M059J (cell line): ENCODE measurements at regions not wholly inside any gene's neighbourhood (a gene's known extent, or its start where the extent isn't known, plus 50 kb on each side); places are given as distances from the start of the nearest gene placed in this dataset.
A peak's percentile ranks its signal among the peaks of the same experiment; 100 is the strongest.
"Not testable (repeated sequence)": the region's sequence is repeated elsewhere in the genome, so short reads cannot be mapped to it uniquely, and the experiment has no call there.

Experiments
- DNase-seq: peaks from one replicate; pipeline ENCODE4 v3.0.0-alpha.2; 2012; ENCODE audit warnings: low read depth

- no peak for DNase-seq
These were observed 91.9 kb upstream of the TSPAN2 start for GRCh38 chr1:115181231-115181630.

DNA sequence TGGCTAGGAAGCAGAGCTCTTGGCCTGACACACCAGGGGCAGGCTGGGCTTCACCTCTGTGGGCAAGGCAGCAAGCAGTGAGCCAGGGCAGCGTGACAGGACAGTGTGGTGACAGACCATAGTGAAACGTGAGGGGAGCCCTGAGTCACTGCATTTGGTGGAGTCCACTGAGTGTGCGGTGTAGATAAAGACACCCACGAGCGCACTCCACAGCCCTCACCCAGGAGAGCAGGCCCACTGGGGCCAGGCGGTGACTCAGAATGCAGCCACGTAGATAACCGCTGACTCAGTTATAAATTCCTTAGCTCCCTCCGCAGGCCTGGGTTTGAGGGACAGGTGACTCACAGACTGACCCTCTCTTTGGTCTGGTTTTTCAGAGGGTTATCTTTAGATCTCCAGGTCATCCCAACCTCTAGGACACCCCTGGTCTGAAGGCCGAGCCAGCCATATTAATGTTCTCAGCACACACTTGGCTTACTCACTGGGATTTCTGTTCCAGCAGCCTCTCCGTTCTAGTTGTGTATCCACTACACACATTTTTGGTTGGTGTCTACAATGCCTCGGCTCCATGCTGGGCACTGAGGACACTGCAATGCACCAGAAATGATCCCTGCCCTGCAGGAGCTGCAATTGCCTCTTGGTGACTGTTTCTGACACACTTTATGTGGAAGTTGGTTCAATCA, 90.2 kb upstream of the TSPAN2 start:
- DNase-seq: peak; percentile 100

DNA sequence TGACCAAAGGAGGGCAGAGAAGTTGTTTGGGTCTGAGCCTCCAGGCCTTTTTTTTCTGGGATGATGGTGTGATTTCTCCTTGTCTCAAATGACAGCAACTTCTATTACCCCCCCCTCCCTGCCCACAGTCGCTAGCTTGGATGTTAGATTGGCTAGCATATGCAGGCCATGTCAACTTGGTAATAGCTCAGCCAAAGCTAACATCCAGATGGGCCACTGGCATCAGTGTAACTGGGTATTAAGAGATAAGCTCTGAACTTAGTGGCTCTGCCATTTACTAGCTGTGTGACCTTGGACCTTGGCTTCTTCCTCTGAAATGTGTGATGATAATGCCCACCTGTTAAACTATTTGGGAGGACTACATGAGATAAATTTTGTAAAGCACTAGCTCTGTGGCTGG, 86.9 kb upstream of the TSPAN2 start:
- DNase-seq: no peak

DNA sequence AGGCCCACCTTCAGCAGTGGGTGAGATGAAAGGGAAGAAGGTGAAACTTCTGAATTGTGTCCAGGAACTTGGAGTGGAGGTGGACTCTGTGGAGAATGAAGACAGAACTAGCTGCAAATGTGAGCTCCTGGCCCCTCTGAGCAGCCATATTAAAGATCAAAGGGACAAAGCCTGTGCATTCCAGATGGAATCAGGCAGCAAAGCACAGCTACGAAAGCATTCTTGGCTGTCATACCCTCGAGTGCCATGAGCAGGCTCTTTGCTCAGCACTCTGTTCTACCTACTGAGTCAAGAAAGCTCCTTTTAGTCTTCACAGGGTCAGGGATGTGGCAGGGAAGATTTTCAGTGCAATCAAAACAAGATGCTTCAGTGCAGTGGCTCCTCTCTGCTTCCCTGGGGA, 86.3 kb upstream of the TSPAN2 start:
- DNase-seq: no peak

DNA sequence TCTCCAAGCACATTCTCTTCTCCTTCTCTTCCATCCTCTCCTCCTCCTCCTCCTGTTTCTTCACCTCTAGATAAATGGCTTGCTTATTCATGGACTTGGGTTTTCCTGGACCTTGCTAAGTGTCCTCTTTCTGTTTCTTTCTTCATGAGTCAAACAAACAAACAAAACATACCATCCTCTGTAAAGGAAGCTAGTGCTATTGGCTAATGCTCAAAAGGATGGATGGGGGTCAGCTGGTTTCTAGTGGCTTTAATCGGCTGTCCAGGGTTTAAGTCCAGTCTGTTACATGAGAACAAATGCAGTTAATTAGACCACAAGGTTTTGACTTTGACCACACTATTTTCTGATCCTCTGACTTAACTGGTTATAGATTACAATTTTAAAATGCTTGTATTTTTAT, 83.8 kb upstream of the TSPAN2 start:
- peak; percentile 40 for DNase-seq

GRCh38 chr1:115172270-115172669, 83.0 kb upstream of the TSPAN2 start:
- DNase-seq: no peak

DNA sequence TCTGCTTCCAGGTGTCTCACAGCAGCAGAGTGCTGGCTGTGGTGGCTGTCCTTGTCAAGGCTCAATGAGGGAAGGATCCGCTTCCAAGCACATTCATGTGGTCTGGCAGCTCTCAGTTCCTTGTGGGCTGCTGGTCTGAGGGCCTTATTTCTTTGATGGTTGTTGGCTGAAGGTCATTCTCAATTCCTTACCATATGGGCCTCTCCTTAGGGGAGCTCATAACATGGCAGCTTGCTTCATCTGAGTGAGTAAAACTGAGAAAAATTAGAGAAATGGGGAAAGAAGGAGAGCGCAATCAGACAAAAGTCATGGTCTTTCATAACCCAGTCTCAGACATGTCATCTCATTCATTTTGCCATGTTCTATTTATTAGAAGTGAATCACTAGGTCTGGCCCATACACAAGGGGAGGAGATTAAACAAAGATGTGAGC, 81.7 kb upstream of the TSPAN2 start:
- DNase-seq: no peak

- DNase-seq: no peak
These were observed 81.1 kb upstream of the TSPAN2 start for GRCh38 chr1:115170377-115170776.

GRCh38 chr1:115168026-115168425, 78.7 kb upstream of the TSPAN2 start:
- DNase-seq: peak; percentile 88

DNA sequence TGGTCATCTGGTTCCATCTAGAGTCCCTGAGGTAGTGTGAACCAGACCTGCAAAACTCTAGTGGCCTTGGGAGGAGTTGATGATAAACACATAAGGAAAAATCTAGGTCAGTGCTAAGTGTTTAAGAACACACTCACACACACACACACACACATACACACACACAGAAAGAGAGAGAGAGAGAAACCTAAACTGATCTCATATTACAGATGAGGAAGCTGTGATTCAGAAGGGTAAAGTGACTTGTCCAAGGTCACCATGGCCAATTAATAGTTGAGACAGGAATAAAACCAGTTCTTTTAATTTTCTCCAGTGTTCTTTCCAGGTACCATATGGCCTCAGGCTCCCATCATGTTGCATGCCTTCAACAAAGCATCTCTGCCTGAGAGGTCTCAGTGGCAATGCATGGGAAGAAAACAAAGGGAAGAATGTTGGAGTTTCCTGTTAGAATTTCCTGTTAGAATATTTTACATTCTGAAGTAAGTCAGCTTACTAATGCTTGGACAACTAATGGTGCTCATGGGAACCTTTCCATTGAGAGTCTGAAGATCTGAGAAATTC, 77.3 kb upstream of the TSPAN2 start:
- DNase-seq: peak; percentile 69

GRCh38 chr1:115165776-115166175, 76.5 kb upstream of the TSPAN2 start:
- DNase-seq: no peak

DNA sequence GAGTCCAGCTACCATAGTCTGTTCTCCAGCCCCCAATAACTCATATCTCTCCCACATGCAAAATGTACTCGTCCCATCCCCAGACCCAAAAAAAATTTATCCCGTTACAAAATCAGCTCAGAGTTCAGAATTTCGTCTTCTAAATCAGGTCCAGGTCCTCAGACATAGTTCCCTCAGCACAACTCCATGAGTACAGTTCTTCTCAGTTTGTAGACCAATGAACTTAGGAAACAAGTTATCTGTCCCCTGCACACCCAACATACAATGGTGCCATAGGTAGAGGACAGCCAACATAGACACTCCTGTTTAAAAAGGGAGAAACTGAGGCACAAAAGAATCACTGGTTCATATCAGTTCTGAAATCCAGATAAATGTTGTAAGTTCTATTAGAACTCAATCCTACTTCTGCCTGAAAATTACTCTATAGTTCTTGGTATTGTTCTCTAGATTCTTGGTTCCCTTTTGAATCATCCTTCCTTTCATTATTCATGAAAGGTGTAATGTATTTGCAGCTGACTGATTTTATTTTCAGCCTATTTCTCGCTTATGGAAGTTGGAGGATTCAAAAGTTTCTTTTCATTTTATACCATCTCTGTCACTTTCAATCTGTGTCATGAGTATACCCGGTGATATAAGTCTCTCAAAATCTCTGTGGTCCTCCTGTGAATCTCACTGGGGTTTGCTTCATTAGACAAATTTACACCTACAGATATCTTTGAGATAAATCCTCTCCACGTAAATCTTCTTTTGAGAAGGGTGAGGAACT, 75.8 kb upstream of the TSPAN2 start:
- DNase-seq: no peak

GRCh38 chr1:115164484-115164883, 75.2 kb upstream of the TSPAN2 start:
- DNase-seq: no peak

- DNase-seq: peak; percentile 48
These were observed 71.4 kb upstream of the TSPAN2 start for GRCh38 chr1:115160728-115161127.

- no peak for DNase-seq
These were observed 70.7 kb upstream of the TSPAN2 start for GRCh38 chr1:115159958-115160357.

DNA sequence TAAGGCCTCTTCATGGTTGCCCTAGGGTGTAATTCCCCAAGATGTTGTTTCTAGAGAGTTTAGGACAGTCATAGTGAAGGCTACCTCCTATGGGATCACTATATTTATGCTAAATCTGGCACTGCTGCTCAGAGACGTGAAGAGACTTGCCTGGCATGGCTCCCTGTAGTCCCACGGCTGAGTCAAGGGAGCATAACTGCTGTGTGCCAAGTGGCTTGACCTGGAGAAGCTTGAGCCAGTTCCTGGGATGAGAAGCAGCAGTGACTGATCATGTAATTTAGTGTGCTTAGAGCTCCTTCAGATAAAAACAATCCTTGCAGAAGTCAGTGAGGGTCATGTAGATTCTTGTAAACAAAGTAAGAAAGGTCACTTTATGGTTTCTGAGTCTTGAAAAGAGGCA, 68.9 kb upstream of the TSPAN2 start:
- peak; percentile 87 for DNase-seq

DNA sequence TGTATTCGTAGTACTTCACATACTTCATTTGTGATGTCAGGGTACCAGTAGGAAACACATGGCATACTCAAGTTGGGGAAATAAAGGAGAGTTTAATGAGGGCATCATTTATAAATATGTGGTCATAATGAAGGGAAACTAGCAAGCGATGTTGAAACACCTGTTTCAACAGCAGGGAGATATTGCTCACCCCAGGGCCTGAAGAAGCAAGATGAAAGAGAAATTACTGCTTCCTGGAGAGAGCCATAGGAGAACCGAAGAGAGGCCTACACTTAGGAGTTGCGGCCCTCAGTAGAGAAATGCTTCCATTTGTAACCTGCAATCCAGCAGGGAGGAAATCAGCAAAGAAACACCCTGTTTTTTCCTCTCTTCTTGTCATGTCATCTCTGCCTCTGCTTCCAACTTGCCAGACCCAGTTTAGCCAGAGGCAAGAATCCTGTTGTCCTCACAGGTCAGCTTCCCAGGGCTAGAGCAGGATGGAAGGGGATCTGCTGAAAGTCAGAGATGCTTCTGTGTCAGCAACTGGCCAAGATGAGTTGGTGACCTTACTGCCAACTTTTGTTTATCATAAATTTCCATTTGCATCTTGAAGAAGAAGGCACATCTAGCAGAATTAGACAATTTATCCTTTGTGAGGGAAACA, 67.6 kb upstream of the TSPAN2 start:
- DNase-seq: no peak

DNA sequence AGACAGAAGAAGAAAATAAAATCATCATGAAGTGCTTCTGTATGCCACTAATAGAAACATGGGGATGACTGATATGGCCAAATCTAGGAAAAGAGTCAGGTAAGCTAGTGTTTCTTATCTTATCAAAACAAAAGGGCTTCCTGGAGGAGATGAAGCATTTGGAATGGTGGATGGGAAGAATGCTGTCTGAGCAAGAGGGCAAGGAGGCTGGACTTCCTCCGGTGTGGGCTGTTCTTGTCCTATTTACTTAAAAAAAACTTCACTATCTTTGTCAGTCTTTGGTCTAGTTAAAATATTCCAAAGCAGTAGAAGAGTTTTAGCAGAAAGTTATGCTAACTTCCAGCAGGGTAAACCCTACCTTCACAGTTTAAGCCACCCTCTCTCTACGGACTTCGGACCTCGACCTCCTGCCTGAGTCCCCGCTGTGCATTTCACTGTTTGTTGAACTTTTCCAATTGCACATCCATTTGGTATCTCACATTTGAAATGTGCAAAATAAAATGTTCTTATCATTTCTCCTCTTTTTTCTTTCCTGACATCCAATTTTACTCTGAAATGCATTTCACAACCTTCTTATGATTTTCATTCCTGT, 64.8 kb upstream of the TSPAN2 start:
- no peak for DNase-seq

DNA sequence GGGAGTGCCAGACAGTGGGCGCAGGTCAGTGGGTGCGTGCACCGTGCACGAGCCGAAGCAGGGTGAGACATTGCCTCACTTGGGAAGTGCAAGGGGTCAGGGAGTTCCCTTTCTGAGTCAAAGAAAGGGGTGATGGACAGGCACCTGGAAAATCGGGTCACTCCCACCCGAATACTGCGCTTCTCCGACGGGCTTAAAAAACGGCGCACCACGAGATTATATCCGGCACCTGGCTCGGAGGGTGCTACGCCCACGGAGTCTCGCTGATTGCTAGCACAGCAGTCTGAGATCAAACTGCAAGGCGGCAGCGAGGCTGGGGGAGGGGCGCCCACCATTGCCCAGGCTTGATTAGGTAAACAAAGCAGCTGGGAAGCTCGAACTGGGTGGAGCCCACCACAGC, 58.6 kb upstream of the TSPAN2 start:
- DNase-seq: not testable (repeated sequence)

GRCh38 chr1:115145226-115145625, 55.9 kb upstream of the TSPAN2 start:
- no peak for DNase-seq

GRCh38 chr1:115144176-115144575, 54.9 kb upstream of the TSPAN2 start:
- no peak for DNase-seq

DNA sequence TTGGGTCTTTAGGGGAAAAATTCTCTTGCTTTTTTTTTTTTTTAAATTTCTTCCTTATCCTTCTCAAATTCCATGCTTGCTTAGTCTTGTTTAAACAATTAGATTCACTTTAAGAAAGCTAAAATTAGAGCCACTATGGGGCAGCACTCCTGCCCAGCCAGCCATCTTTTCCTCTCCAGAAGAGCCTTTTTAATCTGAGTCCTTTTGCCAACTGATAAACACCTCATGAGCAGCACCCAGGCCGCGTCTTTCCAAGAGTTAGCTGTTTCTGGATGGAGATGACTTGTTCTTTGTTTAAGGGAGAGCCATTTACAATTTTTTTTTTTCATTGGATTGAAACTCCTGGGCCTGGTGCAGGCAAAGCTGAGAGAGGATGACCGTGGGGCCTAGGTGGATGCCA, 53.3 kb upstream of the TSPAN2 start:
- DNase-seq: no peak

DNA sequence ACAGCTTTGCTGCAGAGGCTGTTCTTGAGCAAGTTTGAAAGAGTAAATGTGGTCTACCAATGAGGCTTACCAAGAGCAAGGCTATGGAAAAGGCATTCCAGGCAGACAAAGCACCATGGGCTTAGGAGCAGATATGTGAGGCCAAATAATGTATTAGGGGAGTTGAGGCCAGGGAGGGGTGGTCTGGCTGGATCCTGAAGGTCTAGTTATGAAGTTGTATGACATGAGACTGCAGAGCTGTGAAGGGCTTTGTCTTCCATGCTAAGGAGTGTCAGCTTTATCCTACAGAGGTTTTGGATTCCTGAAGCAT, 51.8 kb upstream of the TSPAN2 start:
- DNase-seq: no peak
